Endothelial cell of umbilical vein (primary cell): ENCODE measurements at regions not wholly inside any gene's neighbourhood (a gene's known extent, or its start where the extent isn't known, plus 50 kb on each side); places are given as distances from the start of the nearest gene placed in this dataset.

Experiments
- BruUV-seq: library from RNA; stranded (reverse); fragments of 400-500 nt; replicated peaks from 2 replicates; lab custom pipeline; 2021; lab: Mats Ljungman, UMichigan
- CTCF ChIA-PET: fragments of 300-600, 350-600 bp; sonication (Branson Sonifier 250); formaldehyde crosslinking; loops from one replicate; lab custom pipeline; 2021; ENCODE audit warnings: antibody characterized with exemption, inconsistent platforms; lab: Charles Lee
- POLR2A ChIA-PET: fragments of 300-600, 350-600 bp; sonication (Branson Sonifier 250); formaldehyde crosslinking; loops from one replicate; lab custom pipeline; 2021; ENCODE audit warnings: antibody characterized with exemption, inconsistent platforms; lab: Charles Lee
- DNase-seq: peaks from one replicate; pipeline ENCODE4 v3.0.0-alpha.2; 2011; ENCODE audit warnings: low read depth, low spot score
- FAIRE-seq: peaks from 2 replicates; lab custom pipeline; 2011; peaks lifted over from hg19 to GRCh38; lab: Jason Lieb, UNC
- H2AFZ ChIP-seq: 2 replicates; pipeline ENCODE4 v1.6.0; 2012; ENCODE audit warnings: low read depth, low read length, control low read depth, inconsistent platforms
- H3K27ac ChIP-seq: 2 replicates; pipeline ENCODE4 v1.5.1; 2011; ENCODE audit warnings: low read depth, mild to moderate bottlenecking, control low read depth, low read length, moderate library complexity; ENCODE audit not compliant: insufficient read depth
- H3K27me3 ChIP-seq, 2 experiments: 2 replicates each; pipeline versions ENCODE4 v1.6.0 to v1.6.1; 2011; ENCODE audit warnings: low read length in 2 of 2, mixed read lengths in 1 of 2; ENCODE audit not compliant: control insufficient read depth in 2 of 2, insufficient read depth in 2 of 2
- H3K36me3 ChIP-seq, 2 experiments: 2 replicates in 1 of 2; 3 replicates in 1 of 2; pipeline ENCODE4 v1.5.1; 2011; ENCODE audit warnings: low read length in 2 of 2, mild to moderate bottlenecking in 1 of 2, moderate library complexity in 1 of 2; ENCODE audit not compliant: control insufficient read depth in 2 of 2, insufficient read depth in 2 of 2; ENCODE audit errors: extremely low read depth in 1 of 2
- H3K4me1 ChIP-seq: 3 replicates; pipeline ENCODE4 v1.5.1; 2011; ENCODE audit warnings: mild to moderate bottlenecking, low read length; ENCODE audit not compliant: control insufficient read depth, insufficient read depth; ENCODE audit errors: extremely low read depth
- H3K4me2 ChIP-seq: 2 replicates; pipeline ENCODE4 v1.6.1; 2011; ENCODE audit warnings: low read length, control low read depth, mixed read lengths; ENCODE audit not compliant: insufficient read depth
- H3K4me3 ChIP-seq, 3 experiments: fragments of 200-600 bp in 1 of 3; sonication (generic), shearing (Covaris generic) in 1 of 3; replicated peaks in 1 of 3; 2 replicates each; pipeline ENCODE4 v1.5.1; 2011 to 2016; ENCODE audit warnings: control low read depth in 3 of 3, low read length in 3 of 3, mild to moderate bottlenecking in 2 of 3, inconsistent platforms in 1 of 3, low read depth in 1 of 3, moderate library complexity in 1 of 3; ENCODE audit not compliant: insufficient read depth in 1 of 3
- H3K79me2 ChIP-seq: 2 replicates; pipeline ENCODE4 v1.6.0; 2012; ENCODE audit warnings: low read length, inconsistent platforms; ENCODE audit not compliant: control insufficient read depth, insufficient read depth
- H3K9ac ChIP-seq: replicated peaks from 2 replicates; pipeline ENCODE3; 2011; ENCODE audit warnings: low read length, control low read depth; ENCODE audit not compliant: insufficient read depth; ENCODE audit errors: extremely low read depth
- H3K9me1 ChIP-seq: replicated peaks from 3 replicates; pipeline ENCODE4 v1.6.0; 2011; ENCODE audit warnings: mild to moderate bottlenecking, low read length; ENCODE audit not compliant: control insufficient read depth, insufficient read depth; ENCODE audit errors: extremely low read depth
- H3K9me3 ChIP-seq: replicated peaks from 2 replicates; pipeline ENCODE4 v1.5.1; 2012; ENCODE audit warnings: low read length, inconsistent platforms; ENCODE audit not compliant: control insufficient read depth, insufficient read depth
- H4K20me1 ChIP-seq: replicated peaks from 2 replicates; pipeline ENCODE3; 2011; ENCODE audit warnings: mild to moderate bottlenecking, low read length; ENCODE audit not compliant: control insufficient read depth, insufficient read depth; ENCODE audit errors: extremely low read depth
- CTCF ChIP-seq, 2 donors: IDR thresholded peaks; 1 replicate in 1 of 2; 2 replicates in 1 of 2; pipeline ENCODE4 v1.5.1; 2011; ENCODE audit warnings: low read length in 2 of 2, mild to moderate bottlenecking in 2 of 2, moderate library complexity in 2 of 2, control low read depth in 1 of 2, inconsistent platforms in 1 of 2, low read depth in 1 of 2; ENCODE audit not compliant: insufficient read depth in 1 of 2; ENCODE audit errors: extremely low read depth in 1 of 2
- EZH2 ChIP-seq: IDR thresholded peaks from 2 replicates; pipeline ENCODE4 v1.6.1; 2012; ENCODE audit warnings: borderline replicate concordance, low read depth, mild to moderate bottlenecking, moderate library complexity, low read length, inconsistent platforms; ENCODE audit not compliant: severe bottlenecking
- FOS ChIP-seq: IDR thresholded peaks from 2 replicates; pipeline ENCODE4 v1.6.1; 2011; ENCODE audit warnings: mild to moderate bottlenecking, low read length, moderate library complexity, borderline replicate concordance; ENCODE audit not compliant: insufficient read depth
- GATA2 ChIP-seq: IDR thresholded peaks from 2 replicates; pipeline ENCODE4 v1.7.0; 2011; ENCODE audit warnings: low read depth, mild to moderate bottlenecking, moderate library complexity, mixed read lengths, low read length; ENCODE audit not compliant: insufficient read length, insufficient read depth
- JUN ChIP-seq: IDR thresholded peaks from 2 replicates; pipeline ENCODE4 v1.6.1; 2011; ENCODE audit warnings: borderline replicate concordance, low read depth; ENCODE audit not compliant: insufficient read length, insufficient read depth
- MAX ChIP-seq: IDR thresholded peaks from 2 replicates; pipeline ENCODE4 v1.6.1; 2011; ENCODE audit not compliant: insufficient read depth, insufficient read length
- MYC ChIP-seq: IDR thresholded peaks from one replicate; pipeline ENCODE4 v1.6.1; 2011; ENCODE audit warnings: mild to moderate bottlenecking, low read depth, low read length
- POLR2A ChIP-seq: IDR thresholded peaks from 2 replicates; pipeline ENCODE4 v1.6.1; 2012; ENCODE audit warnings: low read depth, mild to moderate bottlenecking, control low read depth, low read length
- POLR2AphosphoS5 ChIP-seq: IDR thresholded peaks from 2 replicates; pipeline ENCODE4 v1.6.1; 2012; ENCODE audit warnings: low read depth, mild to moderate bottlenecking, control low read depth, low read length, moderate library complexity; ENCODE audit not compliant: insufficient read depth
- dilution Hi-C: fragments of 300-500 bp; cut with MboI; formaldehyde crosslinking; loops from one replicate; pipeline ENCODE4 v1.15.0; 2019; ENCODE audit warnings: low sequenced_read_pairs; ENCODE audit not compliant: extremely low pct_ligation_motif_present
- intact Hi-C: fragments of 100-400 bp; cut with micrococcal nuclease; formaldehyde crosslinking; loops from one replicate; pipeline ENCODE4 v1.10.0; 2022

- Histone ChIP-seq H4K20me1 (no peaks in the 10 kb centered on the region), H2AFZ (no peak overlapping the region), H3K4me2 (no peak overlapping the region), H3K9me1 (no peaks in the 10 kb centered on the region), H3K4me3 (no peak overlapping the region), H3K4me1 (no peaks in the 10 kb centered on the region), H3K79me2 (no peaks in the 10 kb centered on the region), H3K9me3 (no peaks in the 10 kb centered on the region), H3K9ac (no peak overlapping the region), H3K36me3 (no peaks in the 10 kb centered on the region), H3K27ac (no peak overlapping the region), H3K27me3 (no peaks in the 10 kb centered on the region)
- CTCF ChIA-PET: no interaction called here
- no TSS peak for BruUV-seq
- intact Hi-C loops (no loop called here), dilution Hi-C loops (no loop called here)
- POLR2A ChIA-PET: no interaction called here
- no peak for DNase-seq
- no peak for FAIRE-seq
- TF ChIP-seq POLR2A (no peak), FOS (no peak), EZH2 (no peak), POLR2AphosphoS5 (no peak), MYC (no peak), CTCF (IDR thresholded peaks at IDR 0.05; ENCODE audit: extremely low read depth in 1 of 2, insufficient read depth in 1 of 2, low read depth in 1 of 2, low read length in 2 of 2) (no peak), GATA2 (no peak), JUN (no peak), MAX (no peak)
Observed at GRCh38 chr3:59280113-59280512, 230.3 kb upstream of the CFAP20DC start.
